ENCODE measurements at regions not wholly inside any gene's neighbourhood (a gene's known extent, or its start where the extent isn't known, plus 50 kb on each side); places are given as distances from the start of the nearest gene placed in this dataset.

- no peak for DNase-seq (ENCODE audit: low read depth in 2 of 2)
Observed at GRCh38 chr5:93070938-93071337, 510.1 kb downstream of the NR2F1-AS1 start.

- no peak for DNase-seq (ENCODE audit: low read depth in 2 of 2)
Observed at GRCh38 chr5:93069276-93069675, 511.7 kb downstream of the NR2F1-AS1 start.

GRCh38 chr5:93062548-93062947 is 518.5 kb downstream of the NR2F1-AS1 start:
- DNase-seq (ENCODE audit: low read depth in 2 of 2) = no peak

GRCh38 chr5:93058309-93058708 is 522.7 kb downstream of the NR2F1-AS1 start:
- no peak for DNase-seq (ENCODE audit: low read depth in 2 of 2)

- DNase-seq (ENCODE audit: low read depth in 2 of 2) = no peak
Observed at GRCh38 chr5:93057311-93057710, 523.7 kb downstream of the NR2F1-AS1 start.

- DNase-seq (ENCODE audit: low read depth in 2 of 2) = no peak
Observed at GRCh38 chr5:93055971-93056370, 525.0 kb downstream of the NR2F1-AS1 start.

GRCh38 chr5:93055561-93055960 is 525.5 kb downstream of the NR2F1-AS1 start:
- DNase-seq (ENCODE audit: low read depth in 2 of 2) = no peak

GRCh38 chr5:93054424-93055163 is 526.4 kb downstream of the NR2F1-AS1 start:
- DNase-seq (ENCODE audit: low read depth in 2 of 2) = no peak

GRCh38 chr5:93053825-93054224 is 527.2 kb downstream of the NR2F1-AS1 start:
- no peak for DNase-seq (ENCODE audit: low read depth in 2 of 2)

- no peak for DNase-seq (ENCODE audit: low read depth in 2 of 2)
Observed at GRCh38 chr5:93048858-93049257, 532.2 kb downstream of the NR2F1-AS1 start.

GRCh38 chr5:93044859-93045666 is 536.0 kb downstream of the NR2F1-AS1 start:
- no peak for DNase-seq (ENCODE audit: low read depth in 2 of 2)

GRCh38 chr5:93039888-93040287 is 541.1 kb downstream of the NR2F1-AS1 start:
- no peak for DNase-seq (ENCODE audit: low read depth in 2 of 2)

GRCh38 chr5:93034621-93035590 is 546.1 kb downstream of the NR2F1-AS1 start:
- peak in 1 of 2 donors; percentile 6 for DNase-seq (ENCODE audit: low read depth in 2 of 2)

- peak in 1 of 2 donors; percentile 20 for DNase-seq (ENCODE audit: low read depth in 2 of 2)
Observed at GRCh38 chr5:93022796-93023447, 558.1 kb downstream of the NR2F1-AS1 start.

GRCh38 chr5:93022211-93022610 is 558.8 kb downstream of the NR2F1-AS1 start:
- no peak for DNase-seq (ENCODE audit: low read depth in 2 of 2)

GRCh38 chr5:93019896-93020295 is 561.1 kb downstream of the NR2F1-AS1 start:
- DNase-seq (ENCODE audit: low read depth in 2 of 2) = no peak

- DNase-seq (ENCODE audit: low read depth in 2 of 2) = no peak
Observed at GRCh38 chr5:93018461-93018860, 562.6 kb downstream of the NR2F1-AS1 start.

- peak in 1 of 2 donors; percentile 1 for DNase-seq (ENCODE audit: low read depth in 2 of 2)
Observed at GRCh38 chr5:93017849-93018248, 563.2 kb downstream of the NR2F1-AS1 start.

GRCh38 chr5:93017376-93017775 is 563.6 kb downstream of the NR2F1-AS1 start:
- no peak for DNase-seq (ENCODE audit: low read depth in 2 of 2)

GRCh38 chr5:93010616-93011015 is 570.4 kb downstream of the NR2F1-AS1 start:
- DNase-seq (ENCODE audit: low read depth in 2 of 2) = no peak

- no peak for DNase-seq (ENCODE audit: low read depth in 2 of 2)
Observed at GRCh38 chr5:93010037-93010436, 571.0 kb downstream of the NR2F1-AS1 start.

Data from lung microvascular endothelial cell (primary cell).